Naive B cell (primary cell): ENCODE measurements at regions not wholly inside any gene's neighbourhood (a gene's known extent, or its start where the extent isn't known, plus 50 kb on each side); places are given as distances from the start of the nearest gene placed in this dataset.
A peak's percentile ranks its signal among the peaks of the same experiment; 100 is the strongest.

Source experiments
- ATAC-seq, 2 donors: fragments of 150-1000 bp; cut with Tn5 transposase; 2 replicates each; pipeline ENCODE4 v1.10.0; 2021; ENCODE audit warnings: low read depth in 2 of 2, mild to moderate bottlenecking in 2 of 2, moderate library complexity in 2 of 2
- DNase-seq: peaks from one replicate; pipeline ENCODE4 v3.0.0; 2022
- H3K27ac Mint-ChIP-seq, 6 donors: one replicate each; pipeline ENCODE4 v1.8.0; 2020 to 2022; ENCODE audit warnings: mild to moderate bottlenecking in 6 of 6, mixed read lengths in 6 of 6, moderate library complexity in 5 of 6, inconsistent platforms in 2 of 6
- H3K27me3 Mint-ChIP-seq, 3 donors: one replicate each; pipeline ENCODE4 v1.8.0; 2021 to 2022; ENCODE audit warnings: mixed read lengths in 3 of 3, mild to moderate bottlenecking in 1 of 3
- H3K36me3 Mint-ChIP-seq, 2 donors: one replicate each; pipeline ENCODE4 v1.8.0; 2020 to 2022; ENCODE audit warnings: mixed read lengths in 2 of 2, inconsistent platforms in 1 of 2, mild to moderate bottlenecking in 1 of 2
- H3K4me1 Mint-ChIP-seq, 3 donors: one replicate each; pipeline ENCODE4 v1.8.0; 2020 to 2022; ENCODE audit warnings: mixed read lengths in 3 of 3, inconsistent platforms in 1 of 3, mild to moderate bottlenecking in 1 of 3, moderate library complexity in 1 of 3
- H3K4me3 Mint-ChIP-seq, 8 donors: one replicate each; pipeline ENCODE4 v1.8.0; 2020 to 2022; ENCODE audit warnings: mild to moderate bottlenecking in 8 of 8, mixed read lengths in 8 of 8, moderate library complexity in 8 of 8, inconsistent platforms in 2 of 8
- H3K9me3 Mint-ChIP-seq, 7 donors: one replicate each; pipeline ENCODE4 v1.8.0; 2020 to 2022; ENCODE audit warnings: mixed read lengths in 7 of 7, mild to moderate bottlenecking in 5 of 7, inconsistent platforms in 2 of 7, moderate library complexity in 1 of 7

- Mint-ChIP-seq H3K36me3 (no peaks in the 10 kb centered on the region), H3K27me3 (peaks cover 3 to 12% (median 8%) of the 10 kb centered on the region in 3 donors), H3K27ac (no peak overlapping the region), H3K9me3 (no peaks in the 10 kb centered on the region), H3K4me1 (peaks cover 32 to 39% (median 36%) of the 10 kb centered on the region in 3 donors), H3K4me3 (no peak overlapping the region)
- DNase-seq (no peak), ATAC-seq (no peak)
Measured at GRCh38 chr1:234845836-234846235, 235.9 kb upstream of the IRF2BP2 start.

GRCh38 chr1:234845097-234845660, 235.2 kb upstream of the IRF2BP2 start:
- no peak for ATAC-seq
- H3K36me3 Mint-ChIP-seq, result no peaks in the 10 kb centered on the region
- DNase-seq, result no peak
- H3K4me3 Mint-ChIP-seq, result no peak overlapping the region
- peaks cover 3 to 12% (median 8%) of the 10 kb centered on the region in 3 donors for H3K27me3 Mint-ChIP-seq
- H3K9me3 Mint-ChIP-seq, result no peaks in the 10 kb centered on the region
- peaks cover 32 to 39% (median 34%) of the 10 kb centered on the region in 3 donors for H3K4me1 Mint-ChIP-seq
- peak overlapping the region in 1 of 6 donors; percentile 16 for H3K27ac Mint-ChIP-seq

DNA sequence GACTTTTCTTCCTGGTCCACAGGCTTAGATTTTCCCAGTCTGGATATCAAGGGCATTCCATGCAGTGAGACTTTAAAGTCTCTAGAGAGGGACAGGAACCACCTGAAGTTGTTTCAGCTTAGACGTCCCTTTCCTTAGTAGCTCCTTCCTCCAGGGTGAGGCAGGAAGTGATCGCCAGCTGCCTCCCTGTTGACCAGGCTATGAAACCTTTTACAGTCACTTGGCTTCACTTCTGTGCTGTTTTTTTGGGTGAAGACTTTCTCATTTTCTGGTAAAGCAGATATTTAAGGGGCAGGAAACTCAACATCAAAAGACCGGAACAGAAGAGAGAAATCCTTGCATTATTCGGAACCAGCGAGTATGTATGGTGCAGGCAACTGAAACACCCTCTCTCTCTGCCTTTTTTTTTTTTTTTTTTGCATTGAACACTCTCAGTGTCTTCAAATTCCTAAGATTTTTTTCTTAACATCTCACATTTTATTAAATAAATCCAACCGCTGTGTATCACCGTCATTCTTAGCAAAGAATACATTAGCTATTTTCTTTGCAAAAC, 234.6 kb upstream of the IRF2BP2 start:
- H3K9me3 Mint-ChIP-seq, result no peaks in the 10 kb centered on the region
- H3K4me3 Mint-ChIP-seq, result peak overlapping the region in 3 of 8 donors; percentile 49 to 64 (median 57)
- H3K4me1 Mint-ChIP-seq, result peaks cover 31 to 38% (median 31%) of the 10 kb centered on the region in 3 donors
- H3K27me3 Mint-ChIP-seq, result peaks cover 3 to 12% (median 8%) of the 10 kb centered on the region in 3 donors
- ATAC-seq (peak in 1 of 2 donors; percentile 12), DNase-seq (no peak)
- peak overlapping the region in 1 of 6 donors; percentile 52 for H3K27ac Mint-ChIP-seq
- no peaks in the 10 kb centered on the region for H3K36me3 Mint-ChIP-seq

GRCh38 chr1:234843946-234844345, 234.0 kb upstream of the IRF2BP2 start:
- peaks cover 25 to 32% (median 27%) of the 10 kb centered on the region in 3 donors for H3K4me1 Mint-ChIP-seq
- no peaks in the 10 kb centered on the region for H3K36me3 Mint-ChIP-seq

GRCh38 chr1:234842726-234843641, 233.0 kb upstream of the IRF2BP2 start:
- H3K4me3 Mint-ChIP-seq, result peak overlapping the region in 6 of 8 donors; percentile 14 to 76 (median 48)
- H3K27ac Mint-ChIP-seq, result peak overlapping the region in 3 of 6 donors; percentile 17 to 30 (median 17)
- H3K27me3 Mint-ChIP-seq, result peaks cover 3 to 12% (median 8%) of the 10 kb centered on the region in 3 donors
- no peaks in the 10 kb centered on the region for H3K9me3 Mint-ChIP-seq
- ATAC-seq (peak; percentile 70 to 73), DNase-seq (no peak)
- no peaks in the 10 kb centered on the region for H3K36me3 Mint-ChIP-seq
- peaks cover 25 to 31% (median 30%) of the 10 kb centered on the region in 3 donors for H3K4me1 Mint-ChIP-seq

More at GRCh38 chr1:234843946-234844345, 234.0 kb upstream of the IRF2BP2 start:
- no peak overlapping the region for H3K27ac Mint-ChIP-seq
- DNase-seq (no peak), ATAC-seq (no peak)
- no peaks in the 10 kb centered on the region for H3K9me3 Mint-ChIP-seq
- H3K4me3 Mint-ChIP-seq, result no peak overlapping the region
- peaks cover 3 to 12% (median 8%) of the 10 kb centered on the region in 3 donors for H3K27me3 Mint-ChIP-seq

DNA sequence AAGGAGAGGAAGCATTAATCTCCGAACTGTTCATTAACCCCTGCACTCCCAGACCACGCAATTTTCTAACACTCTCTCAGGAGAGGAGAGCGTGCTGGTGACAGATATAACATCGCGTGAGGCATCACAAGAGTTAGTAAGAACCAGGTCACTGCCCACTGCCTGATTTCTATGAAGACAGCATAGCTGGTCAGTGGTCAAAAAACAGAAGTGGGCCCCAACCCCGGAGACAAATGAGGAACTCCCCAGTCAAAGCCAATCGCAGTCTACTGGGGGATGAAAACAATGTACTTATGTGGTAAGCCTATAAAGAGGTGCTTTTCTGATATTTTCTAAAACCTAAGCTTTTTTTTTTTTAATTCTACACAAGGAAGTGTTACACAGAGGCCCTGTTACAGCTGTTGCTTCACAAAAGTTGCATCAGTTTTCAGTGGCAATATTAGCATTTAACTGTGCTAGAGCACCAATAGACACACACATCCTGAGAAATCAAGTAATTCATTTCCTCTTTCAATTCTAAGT, 231.8 kb upstream of the IRF2BP2 start:
- Mint-ChIP-seq H3K36me3 (no peaks in the 10 kb centered on the region), H3K27me3 (peaks cover 3 to 12% (median 8%) of the 10 kb centered on the region in 3 donors), H3K4me3 (no peak overlapping the region), H3K27ac (peak overlapping the region in 1 of 6 donors; percentile 12), H3K4me1 (peaks cover 29 to 35% (median 31%) of the 10 kb centered on the region in 3 donors), H3K9me3 (no peaks in the 10 kb centered on the region)
- ATAC-seq (peak; percentile 18 to 38), DNase-seq (no peak)

- Mint-ChIP-seq H3K36me3 (no peaks in the 10 kb centered on the region), H3K4me3 (no peak overlapping the region), H3K27ac (peak overlapping the region in 1 of 6 donors; percentile 36), H3K27me3 (peaks cover 3 to 12% (median 8%) of the 10 kb centered on the region in 3 donors), H3K9me3 (no peaks in the 10 kb centered on the region), H3K4me1 (peaks cover 29 to 35% (median 31%) of the 10 kb centered on the region in 3 donors)
- no peak for ATAC-seq
- no peak for DNase-seq
Measured at GRCh38 chr1:234841281-234841680, 231.3 kb upstream of the IRF2BP2 start.

- H3K9me3 Mint-ChIP-seq, result no peaks in the 10 kb centered on the region
Measured at GRCh38 chr1:234840843-234841242, 230.9 kb upstream of the IRF2BP2 start.

GRCh38 chr1:234840253-234840652, 230.3 kb upstream of the IRF2BP2 start:
- H3K27me3 Mint-ChIP-seq, result peaks cover 2 to 7% (median 3%) of the 10 kb centered on the region in 3 donors
- H3K4me3 Mint-ChIP-seq, result no peak overlapping the region
- DNase-seq (no peak), ATAC-seq (no peak)
- peaks cover 27 to 35% (median 29%) of the 10 kb centered on the region in 3 donors for H3K4me1 Mint-ChIP-seq
- no peaks in the 10 kb centered on the region for H3K36me3 Mint-ChIP-seq
- no peak overlapping the region for H3K27ac Mint-ChIP-seq
- H3K9me3 Mint-ChIP-seq, result no peaks in the 10 kb centered on the region

More at GRCh38 chr1:234840843-234841242, 230.9 kb upstream of the IRF2BP2 start:
- DNase-seq, result no peak
- H3K27me3 Mint-ChIP-seq, result peaks cover 3 to 12% (median 7%) of the 10 kb centered on the region in 3 donors
- no peak overlapping the region for H3K4me3 Mint-ChIP-seq
- peaks cover 29 to 35% (median 31%) of the 10 kb centered on the region in 3 donors for H3K4me1 Mint-ChIP-seq
- H3K27ac Mint-ChIP-seq, result no peak overlapping the region
- no peaks in the 10 kb centered on the region for H3K36me3 Mint-ChIP-seq
- no peak for ATAC-seq

GRCh38 chr1:234839663-234840062, 229.7 kb upstream of the IRF2BP2 start:
- Mint-ChIP-seq H3K36me3 (no peaks in the 10 kb centered on the region), H3K27ac (peak overlapping the region in 1 of 6 donors; percentile 36), H3K9me3 (no peaks in the 10 kb centered on the region), H3K27me3 (peaks cover 0 to 7% (median 3%) of the 10 kb centered on the region in 3 donors), H3K4me3 (no peak overlapping the region), H3K4me1 (peaks cover 21 to 31% (median 25%) of the 10 kb centered on the region in 3 donors)
- ATAC-seq (no peak), DNase-seq (no peak)

- H3K27ac Mint-ChIP-seq, result peak overlapping the region in 1 of 6 donors; percentile 32
- DNase-seq (no peak), ATAC-seq (no peak)
- peaks cover 0 to 4% (median 0%) of the 10 kb centered on the region in 7 donors for H3K9me3 Mint-ChIP-seq
- no peaks in the 10 kb centered on the region for H3K36me3 Mint-ChIP-seq
- no peak overlapping the region for H3K4me3 Mint-ChIP-seq
- H3K4me1 Mint-ChIP-seq, result peaks cover 13 to 24% (median 18%) of the 10 kb centered on the region in 3 donors
- H3K27me3 Mint-ChIP-seq, result peaks cover 0 to 7% (median 3%) of the 10 kb centered on the region in 3 donors
Measured at GRCh38 chr1:234838820-234839219, 228.8 kb upstream of the IRF2BP2 start.

GRCh38 chr1:234838182-234838581, 228.2 kb upstream of the IRF2BP2 start:
- Mint-ChIP-seq H3K36me3 (no peaks in the 10 kb centered on the region), H3K4me1 (peaks cover 8 to 18% (median 15%) of the 10 kb centered on the region in 3 donors), H3K9me3 (peaks cover 0 to 8% (median 0%) of the 10 kb centered on the region in 7 donors), H3K27me3 (peaks cover 0 to 2% (median 2%) of the 10 kb centered on the region in 3 donors), H3K4me3 (no peak overlapping the region), H3K27ac (peak overlapping the region in 1 of 6 donors; percentile 32)
- ATAC-seq, result no peak
- no peak for DNase-seq

- peaks cover 0 to 8% (median 0%) of the 10 kb centered on the region in 7 donors for H3K9me3 Mint-ChIP-seq
- ATAC-seq (no peak), DNase-seq (no peak)
- peaks cover 4 to 13% (median 10%) of the 10 kb centered on the region in 3 donors for H3K4me1 Mint-ChIP-seq
- no peaks in the 10 kb centered on the region for H3K27me3 Mint-ChIP-seq
- no peaks in the 10 kb centered on the region for H3K36me3 Mint-ChIP-seq
- no peak overlapping the region for H3K4me3 Mint-ChIP-seq
- H3K27ac Mint-ChIP-seq, result peak overlapping the region in 1 of 6 donors; percentile 56
Measured at GRCh38 chr1:234837713-234838112, 227.7 kb upstream of the IRF2BP2 start.
